SJCRH30 (cell line): ENCODE measurements at regions not wholly inside any gene's neighbourhood (a gene's known extent, or its start where the extent isn't known, plus 50 kb on each side); places are given as distances from the start of the nearest gene placed in this dataset.

Experiments
- DNase-seq, 2 experiments: peaks; one replicate each; pipeline ENCODE4 v3.0.0-alpha.2; 2015 to 2020
- H3K27ac ChIP-seq: fragments of 250-450 bp; sonication (Bioruptor Pico); 2 replicates; pipeline ENCODE4 v1.5.1; 2020; ENCODE audit warnings: mild to moderate bottlenecking, moderate library complexity
- H3K27me3 ChIP-seq: fragments of 250-450 bp; sonication (Bioruptor Pico); 2 replicates; pipeline ENCODE4 v1.5.1; 2020; ENCODE audit warnings: mild to moderate bottlenecking, moderate library complexity
- H3K36me3 ChIP-seq: fragments of 250-450 bp; sonication (Bioruptor Pico); 2 replicates; pipeline ENCODE4 v1.5.1; 2020; ENCODE audit warnings: mild to moderate bottlenecking, moderate library complexity
- H3K4me1 ChIP-seq: fragments of 250-450 bp; sonication (Bioruptor Pico); 2 replicates; pipeline ENCODE4 v1.5.1; 2020; ENCODE audit warnings: mild to moderate bottlenecking, moderate library complexity
- H3K4me3 ChIP-seq: fragments of 250-450 bp; sonication (Bioruptor Pico); 2 replicates; pipeline ENCODE4 v1.5.1; 2020; ENCODE audit warnings: mild to moderate bottlenecking, moderate library complexity
- H3K9me3 ChIP-seq: fragments of 250-450 bp; sonication (Bioruptor Pico); replicated peaks from 2 replicates; pipeline ENCODE4 v1.5.1; 2020; ENCODE audit warnings: mild to moderate bottlenecking, moderate library complexity

- H3K4me3 ChIP-seq: no peak overlapping the region
- no peak overlapping the region for H3K27ac ChIP-seq
- no peaks in the 10 kb centered on the region for H3K9me3 ChIP-seq
- H3K4me1 ChIP-seq: peaks cover 5% of the 10 kb centered on the region
- no peaks in the 10 kb centered on the region for H3K27me3 ChIP-seq
- DNase-seq: peak; percentile 19 to 56
- no peaks in the 10 kb centered on the region for H3K36me3 ChIP-seq
Measured at GRCh38 chr12:105713606-105714305, 383.3 kb downstream of the C12orf75 start.

- H3K4me3 ChIP-seq: no peak overlapping the region
- H3K9me3 ChIP-seq: no peaks in the 10 kb centered on the region
- H3K27me3 ChIP-seq: no peaks in the 10 kb centered on the region
- H3K36me3 ChIP-seq: no peaks in the 10 kb centered on the region
- H3K27ac ChIP-seq: no peak overlapping the region
- DNase-seq: no peak
- H3K4me1 ChIP-seq: peaks cover 5% of the 10 kb centered on the region
Measured at GRCh38 chr12:105716621-105717020, 386.1 kb downstream of the C12orf75 start.

GRCh38 chr12:105721051-105721825 is 390.7 kb downstream of the C12orf75 start:
- DNase-seq: no peak
- H3K4me1 ChIP-seq: no peaks in the 10 kb centered on the region
- H3K27ac ChIP-seq: no peak overlapping the region
- no peak overlapping the region for H3K4me3 ChIP-seq
- no peaks in the 10 kb centered on the region for H3K9me3 ChIP-seq
- no peaks in the 10 kb centered on the region for H3K36me3 ChIP-seq
- H3K27me3 ChIP-seq: 0 out of 2 replicates have a peak, but pooled peaks cover 2% of the 10 kb centered on the region

- 0 out of 2 replicates have a peak, but pooled peaks cover 2% of the 10 kb centered on the region for H3K27me3 ChIP-seq
- no peaks in the 10 kb centered on the region for H3K4me1 ChIP-seq
- no peak overlapping the region for H3K27ac ChIP-seq
- no peak overlapping the region for H3K4me3 ChIP-seq
- DNase-seq: no peak
- H3K36me3 ChIP-seq: no peaks in the 10 kb centered on the region
- H3K9me3 ChIP-seq: no peaks in the 10 kb centered on the region
Measured at GRCh38 chr12:105721891-105722290, 391.4 kb downstream of the C12orf75 start.

- no peak for DNase-seq
- H3K36me3 ChIP-seq: no peaks in the 10 kb centered on the region
- H3K27me3 ChIP-seq: 0 out of 2 replicates have a peak, but pooled peaks cover 5% of the 10 kb centered on the region
- no peak overlapping the region for H3K4me3 ChIP-seq
- H3K9me3 ChIP-seq: no peaks in the 10 kb centered on the region
- H3K4me1 ChIP-seq: no peaks in the 10 kb centered on the region
- no peak overlapping the region for H3K27ac ChIP-seq
Measured at GRCh38 chr12:105723066-105723465, 392.6 kb downstream of the C12orf75 start.

- Histone ChIP-seq H3K36me3 (no peaks in the 10 kb centered on the region), H3K27ac (no peak overlapping the region)
Measured at GRCh38 chr12:105723494-105723893, 393.0 kb downstream of the C12orf75 start.

GRCh38 chr12:105724641-105725040 is 394.1 kb downstream of the C12orf75 start:
- Histone ChIP-seq H3K4me3 (no peak overlapping the region), H3K36me3 (no peaks in the 10 kb centered on the region), H3K9me3 (no peaks in the 10 kb centered on the region), H3K4me1 (no peaks in the 10 kb centered on the region), H3K27me3 (0 out of 2 replicates have a peak, but pooled peaks cover 5% of the 10 kb centered on the region), H3K27ac (no peak overlapping the region)
- no peak for DNase-seq

More at GRCh38 chr12:105723494-105723893, 393.0 kb downstream of the C12orf75 start:
- DNase-seq: no peak
- Histone ChIP-seq H3K4me1 (no peaks in the 10 kb centered on the region), H3K4me3 (no peak overlapping the region), H3K27me3 (0 out of 2 replicates have a peak, but pooled peaks cover 5% of the 10 kb centered on the region), H3K9me3 (no peaks in the 10 kb centered on the region)

- H3K36me3 ChIP-seq: no peaks in the 10 kb centered on the region
- H3K27me3 ChIP-seq: 0 out of 2 replicates have a peak, but pooled peaks cover 5% of the 10 kb centered on the region
- H3K4me3 ChIP-seq: no peak overlapping the region
- DNase-seq: no peak
- H3K27ac ChIP-seq: no peak overlapping the region
- H3K4me1 ChIP-seq: no peaks in the 10 kb centered on the region; the same call in 1 of the 2 replicates
- no peaks in the 10 kb centered on the region for H3K9me3 ChIP-seq
Measured at GRCh38 chr12:105725054-105725453, 394.6 kb downstream of the C12orf75 start.

GRCh38 chr12:105729181-105729771 is 398.8 kb downstream of the C12orf75 start:
- Histone ChIP-seq H3K27ac (no peak overlapping the region), H3K9me3 (no peaks in the 10 kb centered on the region), H3K27me3 (0 out of 2 replicates have a peak, but pooled peaks cover 3% of the 10 kb centered on the region), H3K4me1 (no peaks in the 10 kb centered on the region; the same call in 1 of the 2 replicates), H3K36me3 (no peaks in the 10 kb centered on the region), H3K4me3 (no peak overlapping the region)
- DNase-seq: no peak

GRCh38 chr12:105729926-105730325 is 399.4 kb downstream of the C12orf75 start:
- H3K4me1 ChIP-seq: no peaks in the 10 kb centered on the region; the same call in 1 of the 2 replicates
- no peaks in the 10 kb centered on the region for H3K36me3 ChIP-seq
- no peak for DNase-seq
- no peaks in the 10 kb centered on the region for H3K9me3 ChIP-seq
- 0 out of 2 replicates have a peak, but pooled peaks cover 3% of the 10 kb centered on the region for H3K27me3 ChIP-seq
- H3K4me3 ChIP-seq: no peak overlapping the region
- H3K27ac ChIP-seq: no peak overlapping the region

- no peak overlapping the region for H3K4me3 ChIP-seq
- H3K36me3 ChIP-seq: no peaks in the 10 kb centered on the region
- no peaks in the 10 kb centered on the region for H3K9me3 ChIP-seq
- no peak overlapping the region for H3K27ac ChIP-seq
- no peak for DNase-seq
- no peaks in the 10 kb centered on the region; the same call in 1 of the 2 replicates for H3K4me1 ChIP-seq
- H3K27me3 ChIP-seq: no peaks in the 10 kb centered on the region
Measured at GRCh38 chr12:105733579-105733978, 403.1 kb downstream of the C12orf75 start.

GRCh38 chr12:105736498-105736897 is 402.3 kb downstream of the NUAK1 start:
- Histone ChIP-seq H3K27ac (no peak overlapping the region), H3K4me3 (no peak overlapping the region), H3K4me1 (no peaks in the 10 kb centered on the region), H3K36me3 (no peaks in the 10 kb centered on the region), H3K27me3 (no peaks in the 10 kb centered on the region), H3K9me3 (no peaks in the 10 kb centered on the region)
- DNase-seq: no peak

GRCh38 chr12:105738051-105738450 is 400.7 kb downstream of the NUAK1 start:
- no peaks in the 10 kb centered on the region for H3K9me3 ChIP-seq
- H3K27me3 ChIP-seq: no peaks in the 10 kb centered on the region
- no peak overlapping the region for H3K27ac ChIP-seq
- no peaks in the 10 kb centered on the region for H3K36me3 ChIP-seq
- DNase-seq: no peak
- H3K4me3 ChIP-seq: no peak overlapping the region
- H3K4me1 ChIP-seq: no peaks in the 10 kb centered on the region

- no peak overlapping the region for H3K27ac ChIP-seq
- DNase-seq: no peak
Measured at GRCh38 chr12:105740369-105740768, 398.4 kb downstream of the NUAK1 start.

More at GRCh38 chr12:105740369-105740768, 398.4 kb downstream of the NUAK1 start:
- Histone ChIP-seq H3K27me3 (no peaks in the 10 kb centered on the region), H3K9me3 (no peaks in the 10 kb centered on the region), H3K4me3 (no peak overlapping the region), H3K36me3 (no peaks in the 10 kb centered on the region), H3K4me1 (peaks cover 3% of the 10 kb centered on the region; the same call in 1 of the 2 replicates)
